Esophagus squamous epithelium (tissue), 5 donors: ENCODE measurements at regions not wholly inside any gene's neighbourhood (a gene's known extent, or its start where the extent isn't known, plus 50 kb on each side); places are given as distances from the start of the nearest gene placed in this dataset.

Experiments
- DNase-seq: peaks from one replicate; lab custom pipeline; 2025; lab: John Stamatoyannopoulos, UW
- H3K27ac ChIP-seq, 4 donors: fragments of 200-600 bp; sonication (generic); one replicate each; pipeline ENCODE4 v1.5.1; 2016 to 2019; ENCODE audit warnings: mild to moderate bottlenecking in 1 of 4
- H3K27me3 ChIP-seq, 4 donors: fragments of 200-600 bp; sonication (generic); 1 replicate in 3 of 4; 2 replicates in 1 of 4; pipeline versions ENCODE4 v1.5.1 to v1.6.0; 2017 to 2021; ENCODE audit warnings: antibody characterized with exemption in 1 of 4
- H3K36me3 ChIP-seq, 3 donors: fragments of 200-600 bp; sonication (generic); one replicate each; pipeline ENCODE4 v1.5.1; 2016 to 2019
- H3K4me1 ChIP-seq, 3 donors: fragments of 200-600 bp; sonication (generic); one replicate each; pipeline ENCODE4 v1.5.1; 2017 to 2019
- H3K4me3 ChIP-seq, 4 donors: fragments of 200-600 bp; sonication (generic); 1 replicate in 3 of 4; 2 replicates in 1 of 4; pipeline ENCODE4 v1.5.1; 2016 to 2019; ENCODE audit warnings: mild to moderate bottlenecking in 2 of 4, moderate library complexity in 1 of 4
- H3K9me3 ChIP-seq, 3 donors: fragments of 200-600 bp; sonication (generic); one replicate each; pipeline ENCODE4 v1.5.1; 2016 to 2019
- CTCF ChIP-seq, 6 experiments: fragments of 450-650 bp in 4 of 6; fragments of 200-600 bp in 2 of 6; sonication (generic) in 2 of 6; IDR thresholded peaks; one replicate each; pipeline ENCODE4 v1.5.1; 2016 to 2019; ENCODE audit warnings: antibody characterized with exemption in 6 of 6, mild to moderate bottlenecking in 4 of 6, moderate library complexity in 4 of 6
- POLR2A ChIP-seq, 4 donors: fragments of 450-650 bp; IDR thresholded peaks; one replicate each; pipeline ENCODE4 v1.6.1; 2017; ENCODE audit warnings: antibody characterized with exemption in 4 of 4, mild to moderate bottlenecking in 4 of 4, moderate library complexity in 3 of 4
- WGBS, 2 donors: methylation state at CpG; one replicate each; pipeline ENCODE4 v1.1.5; 2018; 5-methylcytosine and 5-hydroxymethylcytosine counted together
- intact Hi-C: fragments of 100-400 bp; cut with DNase I; formaldehyde crosslinking; loops from one replicate; pipeline ENCODE4 v1.15.0; 2022
- donor health status: DM: yes; HTN: yes; CAD: no.

- no peaks in the 10 kb centered on the region for H3K27me3 ChIP-seq
- intact Hi-C loops = no loop called here
- no peak overlapping the region for H3K27ac ChIP-seq
- no peak for TF ChIP-seq CTCF (IDR thresholded peaks at IDR 0.05)
- TF ChIP-seq POLR2A (IDR thresholded peaks at IDR 0.05) = no peak
- no peaks in the 10 kb centered on the region for H3K36me3 ChIP-seq
- H3K4me3 ChIP-seq = no peak overlapping the region
- no peak for DNase-seq
- H3K9me3 ChIP-seq = no peaks in the 10 kb centered on the region
- no peaks in the 10 kb centered on the region for H3K4me1 ChIP-seq
Observed at GRCh38 chr2:14245901-14246300, 386.6 kb upstream of the LRATD1 start.

GRCh38 chr2:14255135-14255820 is 377.2 kb upstream of the LRATD1 start:
- intact Hi-C loops = no loop called here
- Histone ChIP-seq H3K36me3 (no peaks in the 10 kb centered on the region), H3K27me3 (no peaks in the 10 kb centered on the region), H3K9me3 (no peaks in the 10 kb centered on the region), H3K4me1 (no peaks in the 10 kb centered on the region), H3K4me3 (no peak overlapping the region), H3K27ac (no peak overlapping the region)
- no peak for DNase-seq
- no peak for TF ChIP-seq CTCF (IDR thresholded peaks at IDR 0.05)
- WGBS, 2 donors = 90 to 100% methylated on average over 3 to 5 of the region's 18 CpGs

GRCh38 chr2:14256890-14257289 is 375.6 kb upstream of the LRATD1 start:
- WGBS, 2 donors = 46 to 59% methylated on average over 5 of the region's 5 CpGs
- TF ChIP-seq POLR2A (IDR thresholded peaks at IDR 0.05) (no peak), CTCF (IDR thresholded peaks at IDR 0.05) (no peak)
- H3K27me3 ChIP-seq = no peaks in the 10 kb centered on the region
- no peaks in the 10 kb centered on the region for H3K9me3 ChIP-seq
- no peaks in the 10 kb centered on the region for H3K4me1 ChIP-seq
- no peak overlapping the region for H3K4me3 ChIP-seq
- no peak for DNase-seq
- intact Hi-C loops = no loop called here
- H3K36me3 ChIP-seq = no peaks in the 10 kb centered on the region
- no peak overlapping the region for H3K27ac ChIP-seq

- no peak for TF ChIP-seq CTCF (IDR thresholded peaks at IDR 0.05)
- no peak for TF ChIP-seq POLR2A (IDR thresholded peaks at IDR 0.05)
Observed at GRCh38 chr2:14257801-14258507, 374.6 kb upstream of the LRATD1 start.

GRCh38 chr2:14261771-14262170 is 370.7 kb upstream of the LRATD1 start:
- Histone ChIP-seq H3K4me1 (no peaks in the 10 kb centered on the region), H3K27ac (no peak overlapping the region), H3K9me3 (no peaks in the 10 kb centered on the region), H3K4me3 (no peak overlapping the region), H3K27me3 (no peaks in the 10 kb centered on the region), H3K36me3 (no peaks in the 10 kb centered on the region)
- DNase-seq = no peak
- TF ChIP-seq CTCF (IDR thresholded peaks at IDR 0.05) (no peak), POLR2A (IDR thresholded peaks at IDR 0.05) (no peak)
- intact Hi-C loops = no loop called here

More at GRCh38 chr2:14257801-14258507, 374.6 kb upstream of the LRATD1 start:
- H3K9me3 ChIP-seq = no peaks in the 10 kb centered on the region
- no peak for DNase-seq
- no peak overlapping the region for H3K4me3 ChIP-seq
- no peaks in the 10 kb centered on the region for H3K27me3 ChIP-seq
- H3K4me1 ChIP-seq = no peaks in the 10 kb centered on the region
- intact Hi-C loops = no loop called here
- H3K36me3 ChIP-seq = no peaks in the 10 kb centered on the region
- H3K27ac ChIP-seq = no peak overlapping the region
